Esophagus muscularis mucosa (tissue), 4 donors: ENCODE measurements at regions not wholly inside any gene's neighbourhood (a gene's known extent, or its start where the extent isn't known, plus 50 kb on each side); places are given as distances from the start of the nearest gene placed in this dataset.

Experiments used
- DNase-seq: peaks from one replicate; pipeline ENCODE4 v3.0.0-alpha.2; 2017; ENCODE audit errors: extremely low spot score
- H3K27ac ChIP-seq, 4 donors: fragments of 200-600 bp; sonication (generic); replicated peaks in 1 of 4; 1 replicate in 3 of 4; 2 replicates in 1 of 4; pipeline ENCODE4 v1.5.1; 2016 to 2019; ENCODE audit warnings: mild to moderate bottlenecking in 1 of 4
- H3K27me3 ChIP-seq, 4 donors: fragments of 200-600 bp; sonication (generic); one replicate each; pipeline versions ENCODE4 v1.5.1 to v1.6.0; 2016 to 2019
- H3K36me3 ChIP-seq, 4 donors: fragments of 200-600 bp; sonication (generic); one replicate each; pipeline ENCODE4 v1.5.1; 2016 to 2019
- H3K4me1 ChIP-seq, 4 donors: fragments of 200-600 bp; sonication (generic); one replicate each; pipeline ENCODE4 v1.5.1; 2016 to 2019
- H3K4me3 ChIP-seq, 4 donors: fragments of 200-600 bp; sonication (generic); 1 replicate in 2 of 4; 2 replicates in 2 of 4; pipeline ENCODE4 v1.5.1; 2016 to 2019; ENCODE audit warnings: mild to moderate bottlenecking in 4 of 4, moderate library complexity in 1 of 4
- H3K9me3 ChIP-seq, 4 donors: fragments of 200-600 bp; sonication (generic); 1 replicate in 3 of 4; 2 replicates in 1 of 4; pipeline ENCODE4 v1.5.1; 2016 to 2019
- EP300 ChIP-seq: sonication (generic); formaldehyde crosslinking; IDR thresholded peaks from one replicate; pipeline ENCODE4 v1.6.1; 2017; ENCODE audit warnings: antibody characterized with exemption
- POLR2A ChIP-seq: fragments of 450-650 bp; IDR thresholded peaks from one replicate; pipeline ENCODE4 v1.6.1; 2017; ENCODE audit warnings: antibody characterized with exemption, moderate library complexity, mild to moderate bottlenecking, low read depth
- POLR2AphosphoS5 ChIP-seq, 2 donors: sonication (generic); formaldehyde crosslinking; IDR thresholded peaks; one replicate each; pipeline ENCODE4 v1.6.1; 2017; ENCODE audit warnings: antibody characterized with exemption in 2 of 2
- WGBS: methylation state at CpG from one replicate; pipeline ENCODE4 v1.1.5; 2018; 5-methylcytosine and 5-hydroxymethylcytosine counted together
- intact Hi-C: fragments of 100-400 bp; cut with DNase I; formaldehyde crosslinking; loops from one replicate; pipeline ENCODE4 v1.15.1; 2023
- TF ChIP-seq, protein P1 (sequence below), 3 experiments: fragments of 200-600 bp in 2 of 3; fragments of 450-650 bp in 1 of 3; sonication (generic) in 2 of 3; IDR thresholded peaks; one replicate each; pipeline ENCODE4 v1.5.1; 2017 to 2019; ENCODE audit warnings: antibody characterized with exemption in 3 of 3, mild to moderate bottlenecking in 2 of 3, moderate library complexity in 1 of 3

DNA sequence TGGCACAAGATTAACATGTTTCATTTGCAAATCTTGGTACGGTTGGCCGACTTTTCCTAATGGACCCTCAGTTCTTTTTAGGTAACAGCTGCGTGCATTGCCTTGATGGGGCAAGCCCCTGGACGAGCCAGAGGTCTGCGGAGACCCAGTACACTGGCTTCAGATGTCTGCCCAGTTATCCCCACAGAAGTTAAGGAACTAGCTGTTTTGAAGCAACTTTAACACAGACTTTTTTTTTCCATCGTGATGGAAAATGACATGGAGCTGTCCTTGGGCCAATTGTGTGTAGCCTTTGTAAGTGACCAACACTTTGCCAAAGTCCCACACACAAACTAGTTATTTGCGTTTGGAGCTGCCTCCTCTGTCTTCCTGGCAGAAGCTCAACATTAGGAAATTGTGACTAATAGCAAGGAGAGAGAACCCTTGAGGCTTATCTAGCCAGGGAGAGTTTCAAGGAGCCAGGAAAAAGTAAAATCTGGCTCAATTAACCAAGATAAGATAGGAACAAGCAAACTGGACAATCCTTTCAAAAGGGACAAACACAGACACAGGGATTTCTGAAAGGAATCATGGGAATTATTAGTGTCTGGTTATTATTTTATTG is 99.6 kb upstream of the BMPER start:
- Histone ChIP-seq H3K9me3 (no peaks in the 10 kb centered on the region), H3K27me3 (no peaks in the 10 kb centered on the region), H3K4me3 (no peak overlapping the region), H3K36me3 (no peaks in the 10 kb centered on the region), H3K27ac (no peak overlapping the region), H3K4me1 (peaks cover 11 to 25% (median 14%) of the 10 kb centered on the region in 4 donors)
- TF ChIP-seq EP300 (no peak), POLR2AphosphoS5 (IDR thresholded peaks at IDR 0.05) (peak in 1 of 2 donors; percentile 8)
- peak; percentile 83 for DNase-seq
- WGBS, result 83% methylated on average over 7 of the region's 7 CpGs
- intact Hi-C loops, result no loop called here

DNA sequence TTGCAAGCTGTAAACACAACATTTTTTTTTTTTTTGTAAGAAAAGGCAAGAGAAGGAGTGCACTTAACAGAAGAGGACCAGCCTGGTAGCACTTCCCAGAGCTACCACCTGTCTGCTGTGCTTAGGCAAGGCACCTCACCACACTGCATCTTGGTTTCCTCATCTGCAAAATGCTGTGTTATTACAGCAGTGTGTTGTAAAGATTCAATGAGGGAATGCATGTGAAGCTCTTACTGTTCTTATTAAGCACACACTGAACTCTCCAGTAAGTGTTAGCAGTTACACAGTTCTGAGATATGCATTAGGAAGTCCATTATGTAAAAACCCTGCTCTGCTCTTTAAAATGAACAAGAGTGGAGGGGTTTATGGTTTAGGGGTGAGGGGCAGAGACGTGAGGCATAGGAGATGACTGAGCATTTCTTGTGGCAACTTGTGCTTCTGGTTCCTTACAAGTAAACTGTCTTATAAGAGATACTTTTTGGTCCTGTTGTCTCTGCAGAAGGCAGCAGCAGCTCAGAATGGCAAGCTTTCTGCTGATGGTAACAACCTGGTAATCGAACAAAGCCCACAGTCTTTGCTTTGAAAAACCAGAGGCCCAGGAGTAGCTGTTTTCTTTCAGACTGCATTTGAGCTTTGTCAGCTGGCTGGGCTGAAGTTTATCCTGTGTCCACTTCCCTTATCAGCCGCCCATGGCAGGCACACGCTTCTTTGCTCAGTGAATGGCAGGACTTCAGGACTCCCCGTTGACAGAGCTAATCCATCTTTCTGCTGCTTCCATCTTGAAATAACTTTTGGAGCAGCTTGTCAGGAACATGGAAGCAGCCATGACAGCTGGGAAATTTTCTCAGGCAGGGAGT is 98.8 kb upstream of the BMPER start:
- no peaks in the 10 kb centered on the region for H3K27me3 ChIP-seq
- no peaks in the 10 kb centered on the region for H3K9me3 ChIP-seq
- DNase-seq, result peak; percentile 79
- H3K4me3 ChIP-seq, result no peak overlapping the region
- intact Hi-C loops, result no loop called here
- peaks cover 11 to 25% (median 14%) of the 10 kb centered on the region in 4 donors for H3K4me1 ChIP-seq
- H3K36me3 ChIP-seq, result no peaks in the 10 kb centered on the region
- 70% methylated on average over 5 of the region's 5 CpGs for WGBS
- H3K27ac ChIP-seq, result peak overlapping the region in 1 of 4 donors; percentile 27
- TF ChIP-seq, protein P1, sequence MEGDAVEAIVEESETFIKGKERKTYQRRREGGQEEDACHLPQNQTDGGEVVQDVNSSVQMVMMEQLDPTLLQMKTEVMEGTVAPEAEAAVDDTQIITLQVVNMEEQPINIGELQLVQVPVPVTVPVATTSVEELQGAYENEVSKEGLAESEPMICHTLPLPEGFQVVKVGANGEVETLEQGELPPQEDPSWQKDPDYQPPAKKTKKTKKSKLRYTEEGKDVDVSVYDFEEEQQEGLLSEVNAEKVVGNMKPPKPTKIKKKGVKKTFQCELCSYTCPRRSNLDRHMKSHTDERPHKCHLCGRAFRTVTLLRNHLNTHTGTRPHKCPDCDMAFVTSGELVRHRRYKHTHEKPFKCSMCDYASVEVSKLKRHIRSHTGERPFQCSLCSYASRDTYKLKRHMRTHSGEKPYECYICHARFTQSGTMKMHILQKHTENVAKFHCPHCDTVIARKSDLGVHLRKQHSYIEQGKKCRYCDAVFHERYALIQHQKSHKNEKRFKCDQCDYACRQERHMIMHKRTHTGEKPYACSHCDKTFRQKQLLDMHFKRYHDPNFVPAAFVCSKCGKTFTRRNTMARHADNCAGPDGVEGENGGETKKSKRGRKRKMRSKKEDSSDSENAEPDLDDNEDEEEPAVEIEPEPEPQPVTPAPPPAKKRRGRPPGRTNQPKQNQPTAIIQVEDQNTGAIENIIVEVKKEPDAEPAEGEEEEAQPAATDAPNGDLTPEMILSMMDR (IDR thresholded peaks at IDR 0.05), result no peak
- TF ChIP-seq POLR2AphosphoS5 (IDR thresholded peaks at IDR 0.05) (no peak), POLR2A (no peak), EP300 (no peak)

DNA sequence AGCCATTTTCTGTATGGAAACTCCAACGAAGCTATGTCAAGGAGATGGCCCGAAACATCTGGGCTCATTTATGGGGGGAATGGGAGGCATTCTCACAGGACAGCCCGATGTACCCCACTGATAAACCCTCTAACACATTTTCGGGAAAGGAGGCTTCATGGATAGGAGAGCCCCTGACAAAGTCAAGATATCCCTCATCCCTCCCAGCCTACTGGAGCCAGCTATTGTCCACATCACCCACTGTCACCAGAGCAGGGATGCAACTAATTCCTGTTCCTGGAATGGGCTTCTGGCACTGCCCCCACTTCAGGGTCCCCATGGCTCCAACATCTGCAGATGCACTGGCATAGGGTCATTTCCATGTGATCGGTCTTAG is 98.2 kb upstream of the BMPER start:
- TF ChIP-seq POLR2A, result no peak
- TF ChIP-seq EP300, result no peak
- TF ChIP-seq POLR2AphosphoS5 (IDR thresholded peaks at IDR 0.05), result no peak
- TF ChIP-seq, protein P1 (IDR thresholded peaks at IDR 0.05), result no peak

DNA sequence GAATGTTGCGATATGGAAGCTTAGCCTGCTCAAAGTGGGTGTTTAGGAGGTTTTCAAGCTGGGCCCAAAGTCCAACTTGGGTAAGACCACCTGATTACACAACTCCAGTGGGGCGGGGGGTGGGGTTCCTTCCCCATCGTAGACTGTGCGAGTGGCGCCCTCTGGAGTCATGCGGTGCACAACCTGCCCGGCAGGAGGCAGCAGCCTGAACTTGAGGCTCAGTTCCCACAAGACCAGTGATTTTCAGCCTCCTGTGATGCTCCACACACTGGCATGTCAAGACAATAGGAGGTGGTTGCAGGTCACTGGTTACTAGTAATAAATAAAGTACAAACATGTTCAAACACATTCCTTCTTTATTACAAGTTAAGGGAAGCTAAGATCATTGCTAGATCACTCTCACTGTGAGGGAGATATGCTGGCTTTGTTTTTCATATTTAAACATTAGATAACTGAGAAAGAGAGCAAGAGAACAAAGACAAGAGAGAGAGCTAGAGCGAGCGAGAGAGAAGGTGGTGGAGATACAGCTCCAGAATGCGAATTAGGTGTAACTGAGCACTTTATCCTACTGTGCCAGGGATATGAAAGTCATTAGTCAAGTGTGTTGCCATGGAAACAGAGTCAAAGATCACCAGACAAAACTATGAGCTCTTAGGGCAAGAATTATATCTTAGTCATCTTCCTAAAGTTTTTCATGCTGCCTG is 97.4 kb upstream of the BMPER start:
- intact Hi-C loops, result no loop called here
- TF ChIP-seq EP300 (no peak), POLR2AphosphoS5 (IDR thresholded peaks at IDR 0.05) (no peak), POLR2A (no peak)
- TF ChIP-seq, protein P1 (IDR thresholded peaks at IDR 0.05), result no peak
- H3K36me3 ChIP-seq, result no peaks in the 10 kb centered on the region
- H3K9me3 ChIP-seq, result no peaks in the 10 kb centered on the region
- WGBS, result 62% methylated on average over 10 of the region's 10 CpGs
- H3K4me3 ChIP-seq, result no peak overlapping the region
- H3K4me1 ChIP-seq, result peaks cover 11 to 25% (median 14%) of the 10 kb centered on the region in 4 donors
- no peak overlapping the region for H3K27ac ChIP-seq
- no peaks in the 10 kb centered on the region for H3K27me3 ChIP-seq
- DNase-seq, result peak; percentile 87

More for the DNA sequence above, 98.2 kb upstream of the BMPER start:
- Histone ChIP-seq H3K27me3 (no peaks in the 10 kb centered on the region), H3K9me3 (no peaks in the 10 kb centered on the region), H3K4me3 (no peak overlapping the region), H3K27ac (no peak overlapping the region), H3K36me3 (no peaks in the 10 kb centered on the region), H3K4me1 (peaks cover 11 to 25% (median 14%) of the 10 kb centered on the region in 4 donors)
- peak; percentile 24 for DNase-seq
- intact Hi-C loops, result no loop called here
- WGBS, result 75% methylated on average over 5 of the region's 5 CpGs

DNA sequence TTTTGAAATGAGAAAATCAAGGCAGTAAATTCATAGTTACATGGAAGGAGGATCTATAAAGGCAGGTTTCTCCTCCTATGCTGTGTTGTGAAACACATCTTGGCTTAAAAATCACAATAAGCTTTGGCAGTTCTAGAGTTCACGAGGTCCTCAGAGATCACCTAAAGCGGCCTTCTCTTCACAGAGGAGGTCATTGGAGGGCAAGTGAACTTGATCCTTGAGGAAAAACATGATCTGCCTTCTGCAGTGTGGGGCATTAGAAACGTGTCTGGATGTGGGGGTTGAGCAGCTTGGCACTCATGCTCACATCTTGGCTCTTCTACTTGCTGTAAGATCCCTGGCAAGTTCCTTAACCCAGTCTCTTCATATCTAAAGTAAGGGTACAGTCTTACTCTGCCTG is 96.1 kb upstream of the BMPER start:
- peak; percentile 89 for DNase-seq
- Histone ChIP-seq H3K27me3 (no peaks in the 10 kb centered on the region), H3K9me3 (no peaks in the 10 kb centered on the region), H3K36me3 (no peaks in the 10 kb centered on the region), H3K4me1 (peaks cover 11 to 25% (median 14%) of the 10 kb centered on the region in 4 donors), H3K4me3 (no peak overlapping the region), H3K27ac (no peak overlapping the region)
- TF ChIP-seq, protein P1 (IDR thresholded peaks at IDR 0.05), result no peak
- TF ChIP-seq POLR2A (no peak), EP300 (no peak), POLR2AphosphoS5 (IDR thresholded peaks at IDR 0.05) (no peak)
- WGBS, result 81% methylated on average over 3 of the region's 3 CpGs
- intact Hi-C loops, result no loop called here
